IMR-90 (cell line): ENCODE measurements at regions not wholly inside any gene's neighbourhood (a gene's known extent, or its start where the extent isn't known, plus 50 kb on each side); places are given as distances from the start of the nearest gene placed in this dataset.

ENCODE experiments used
- ATAC-seq: fragments of 200-7000 bp; cut with Tn5 transposase; 2 replicates; pipeline ENCODE4 v1.9.1; 2020; ENCODE audit warnings: low read depth, mild to moderate bottlenecking, moderate library complexity
- BruUV-seq: library from RNA; stranded (reverse); fragments of 400-500 nt; replicated peaks from 2 replicates; lab custom pipeline; 2021; lab: Mats Ljungman, UMichigan
- CTCF ChIA-PET: fragments of 300-600 bp; formaldehyde crosslinking; extraction: SDS; loops from one replicate; lab custom pipeline; 2021; ENCODE audit warnings: antibody characterized with exemption; lab: Yijun Ruan, JAX
- POLR2A ChIA-PET: fragments of 300-600 bp; sonication (Branson Sonifier 250); formaldehyde crosslinking; loops from one replicate; lab custom pipeline; 2022; ENCODE audit warnings: antibody characterized with exemption; ENCODE audit not compliant: unreplicated experiment; lab: Charles Lee
- DNase-seq: peaks from one replicate; pipeline ENCODE4 v3.0.0; 2013
- H2AFZ ChIP-seq: replicated peaks from 2 replicates; pipeline ENCODE3; 2013; ENCODE audit warnings: low read length, mild to moderate bottlenecking; ENCODE audit not compliant: poor library complexity
- H2AK5ac ChIP-seq: 2 replicates; pipeline ENCODE4 v1.6.1; 2013; ENCODE audit warnings: low read depth, low read length, inconsistent platforms
- H2AK9ac ChIP-seq: replicated peaks from 2 replicates; pipeline ENCODE3; 2013; ENCODE audit warnings: mild to moderate bottlenecking, low read depth, low read length, moderate library complexity; ENCODE audit not compliant: poor library complexity
- H2BK120ac ChIP-seq: 2 replicates; pipeline ENCODE4 v1.6.1; 2013; ENCODE audit warnings: low read depth, low read length, inconsistent platforms
- H2BK15ac ChIP-seq: 3 replicates; pipeline ENCODE4 v1.6.1; 2013; ENCODE audit warnings: low read depth, low read length, inconsistent platforms
- H2BK20ac ChIP-seq: 2 replicates; pipeline ENCODE4 v1.6.1; 2013; ENCODE audit warnings: low read depth, mild to moderate bottlenecking, inconsistent platforms, low read length, moderate library complexity
- H2BK5ac ChIP-seq: 2 replicates; pipeline ENCODE4 v1.6.1; 2013; ENCODE audit warnings: mild to moderate bottlenecking, low read depth, low read length, inconsistent platforms; ENCODE audit not compliant: poor library complexity, severe bottlenecking
- H3K14ac ChIP-seq: replicated peaks from 2 replicates; pipeline ENCODE4 v1.6.1; 2013; ENCODE audit warnings: low read depth, low read length, inconsistent platforms
- H3K18ac ChIP-seq: 2 replicates; pipeline ENCODE4 v1.6.1; 2013; ENCODE audit warnings: low read depth, low read length, control low read depth
- H3K23ac ChIP-seq: 2 replicates; pipeline ENCODE4 v1.6.1; 2013; ENCODE audit warnings: low read depth, low read length, inconsistent platforms
- H3K27ac ChIP-seq: 2 replicates; pipeline ENCODE4 v1.5.1; 2013; ENCODE audit warnings: mild to moderate bottlenecking, control low read depth, low read length; ENCODE audit not compliant: insufficient read depth
- H3K27me3 ChIP-seq: 2 replicates; pipeline ENCODE4 v1.6.1; 2013; ENCODE audit warnings: low read length; ENCODE audit not compliant: control insufficient read depth, insufficient read depth
- H3K36me3 ChIP-seq: 2 replicates; pipeline ENCODE4 v1.6.1; 2013; ENCODE audit warnings: low read length, mixed read lengths; ENCODE audit not compliant: control insufficient read depth, insufficient read depth
- H3K4ac ChIP-seq: 2 replicates; pipeline ENCODE4 v1.6.1; 2013; ENCODE audit warnings: low read depth, low read length, inconsistent platforms
- H3K4me1 ChIP-seq: 2 replicates; pipeline ENCODE4 v1.6.1; 2013; ENCODE audit warnings: low read length, mixed read lengths; ENCODE audit not compliant: control insufficient read depth, insufficient read depth
- H3K4me2 ChIP-seq: 2 replicates; pipeline ENCODE4 v1.6.1; 2013; ENCODE audit warnings: low read depth, mild to moderate bottlenecking, control low read depth, low read length, moderate library complexity
- H3K4me3 ChIP-seq: 2 replicates; pipeline ENCODE4 v1.5.1; 2013; ENCODE audit warnings: low read depth, mild to moderate bottlenecking, control low read depth, low read length, moderate library complexity; ENCODE audit not compliant: insufficient read depth
- H3K56ac ChIP-seq: 2 replicates; pipeline ENCODE4 v1.6.1; 2013; ENCODE audit warnings: low read length, inconsistent platforms; ENCODE audit not compliant: insufficient read depth; ENCODE audit errors: extremely low read depth
- H3K79me1 ChIP-seq, 2 experiments: 2 replicates each; pipeline ENCODE4 v1.6.1; 2013; ENCODE audit warnings: low read length in 2 of 2, inconsistent platforms in 1 of 2, low read depth in 1 of 2
- H3K9ac ChIP-seq: 2 replicates; pipeline ENCODE4 v1.6.1; 2013; ENCODE audit warnings: low read depth, low read length, control low read depth
- H3K9me1 ChIP-seq: 2 replicates; pipeline ENCODE4 v1.6.1; 2013; ENCODE audit warnings: low read length, inconsistent platforms; ENCODE audit not compliant: insufficient read depth
- H3K9me3 ChIP-seq: 2 replicates; pipeline ENCODE4 v1.6.1; 2013; ENCODE audit warnings: low read length; ENCODE audit not compliant: control insufficient read depth, insufficient read depth
- H4K20me1 ChIP-seq: 2 replicates; pipeline ENCODE4 v1.6.1; 2013; ENCODE audit warnings: low read length, inconsistent platforms; ENCODE audit not compliant: insufficient read depth
- H4K5ac ChIP-seq: 2 replicates; pipeline ENCODE4 v1.6.1; 2013; ENCODE audit warnings: mild to moderate bottlenecking, low read depth, low read length, control low read depth
- H4K8ac ChIP-seq, 2 experiments: 2 replicates each; pipeline ENCODE4 v1.6.1; 2013; ENCODE audit warnings: low read depth in 2 of 2, low read length in 2 of 2, control low read depth in 1 of 2, inconsistent platforms in 1 of 2
- H4K91ac ChIP-seq: 2 replicates; pipeline ENCODE4 v1.6.1; 2013; ENCODE audit warnings: low read depth, low read length, inconsistent platforms; ENCODE audit not compliant: insufficient read depth
- BHLHE40 ChIP-seq: fragments of 150-350 bp; IDR thresholded peaks from 2 replicates; pipeline ENCODE4 v1.6.1; 2016; ENCODE audit warnings: mild to moderate bottlenecking, low read depth, low read length
- CEBPB ChIP-seq: IDR thresholded peaks from 2 replicates; pipeline ENCODE4 v1.6.1; 2012; ENCODE audit warnings: low read depth, low read length, improper control_type of control experiment
- CHD1 ChIP-seq: IDR thresholded peaks from 2 replicates; pipeline ENCODE4 v1.6.1; 2012; ENCODE audit warnings: low read depth, low read length, improper control_type of control experiment
- CTCF ChIP-seq: conservative IDR thresholded peaks from 2 replicates; pipeline ENCODE4 v1.5.1; 2012; ENCODE audit warnings: mild to moderate bottlenecking, low read depth, low read length, improper control_type of control experiment
- ELK1 ChIP-seq: fragments of 150-350 bp; IDR thresholded peaks from 2 replicates; pipeline ENCODE4 v1.6.1; 2016; ENCODE audit warnings: low read depth, mild to moderate bottlenecking, low read length, moderate library complexity, borderline replicate concordance
- FOS ChIP-seq: fragments of 150-350 bp; IDR thresholded peaks from 2 replicates; pipeline ENCODE4 v1.6.1; 2016; ENCODE audit warnings: low read depth, low read length
- MAFK ChIP-seq: IDR thresholded peaks from 2 replicates; pipeline ENCODE4 v1.6.1; 2012; ENCODE audit warnings: low read depth, low read length, improper control_type of control experiment
- MAZ ChIP-seq: IDR thresholded peaks from 2 replicates; pipeline ENCODE4 v1.6.1; 2012; ENCODE audit warnings: low read depth, mild to moderate bottlenecking, low read length, improper control_type of control experiment, moderate library complexity, borderline replicate concordance
- MXI1 ChIP-seq: IDR thresholded peaks from 2 replicates; pipeline ENCODE4 v1.6.1; 2012; ENCODE audit warnings: low read depth, mild to moderate bottlenecking, low read length, moderate library complexity, borderline replicate concordance
- NFE2L2 ChIP-seq: fragments of 150-350 bp; IDR thresholded peaks from 2 replicates; pipeline ENCODE4 v1.6.1; 2016; ENCODE audit warnings: low read depth, mild to moderate bottlenecking, low read length
- POLR2A ChIP-seq: IDR thresholded peaks from 2 replicates; pipeline ENCODE4 v1.6.1; 2012; ENCODE audit warnings: mild to moderate bottlenecking, low read depth, low read length
- RAD21 ChIP-seq: IDR thresholded peaks from 2 replicates; pipeline ENCODE4 v1.6.1; 2012; ENCODE audit warnings: low read length, improper control_type of control experiment
- RCOR1 ChIP-seq: IDR thresholded peaks from 2 replicates; pipeline ENCODE4 v1.6.1; 2012; ENCODE audit warnings: mild to moderate bottlenecking, low read length, improper control_type of control experiment; ENCODE audit not compliant: insufficient replicate concordance
- RFX5 ChIP-seq: IDR thresholded peaks from 2 replicates; pipeline ENCODE4 v1.8.0; 2012; ENCODE audit warnings: low read depth, mild to moderate bottlenecking, low read length, moderate library complexity
- SMC3 ChIP-seq: fragments of 150-350 bp; IDR thresholded peaks from 2 replicates; pipeline ENCODE4 v1.6.1; 2016; ENCODE audit warnings: low read depth, mild to moderate bottlenecking, antibody characterized with exemption, low read length, moderate library complexity
- USF2 ChIP-seq: fragments of 150-350 bp; IDR thresholded peaks from 2 replicates; pipeline ENCODE4 v1.6.1; 2017; ENCODE audit warnings: mild to moderate bottlenecking, antibody characterized with exemption, low read length, low read depth
- WGBS, 2 experiments: methylation state at CpG; one replicate each; pipeline versions ENCODE4 v1.1.5 to v1.1.7; 2013; ENCODE audit warnings: missing lambda C conversion rate in 2 of 2; ENCODE audit not compliant: insufficient read length in 1 of 2; ENCODE audit errors: extremely low coverage in 2 of 2; 5-methylcytosine and 5-hydroxymethylcytosine counted together
- dilution Hi-C: fragments of 300-500 bp; cut with HindIII; formaldehyde crosslinking; loops from one replicate; pipeline ENCODE4 v1.14.3; 2018; ENCODE audit warnings: low sequenced_read_pairs; ENCODE audit not compliant: unreplicated experiment
- in situ Hi-C: fragments of 300-500 bp; cut with MboI; formaldehyde crosslinking; loops from 3 replicates; pipeline ENCODE4 v1.14.3; 2019; ENCODE audit warnings: low sequenced_read_pairs, inconsistent platforms, mixed read lengths
- intact Hi-C: fragments of 100-400 bp; cut with micrococcal nuclease; formaldehyde crosslinking; loops from 2 replicates; pipeline ENCODE4 v1.10.0; 2022

GRCh38 chr4:126230269-126230668, 915.5 kb downstream of the FAT4 start:
- Histone ChIP-seq H3K9me1 (no peaks in the 10 kb centered on the region), H3K27ac (no peak overlapping the region), H3K4me1 (no peaks in the 10 kb centered on the region), H2AK5ac (no peak overlapping the region), H2BK15ac (no peak overlapping the region), H4K91ac (no peak overlapping the region), H2BK5ac (no peak overlapping the region), H2AFZ (no peak overlapping the region), H2BK20ac (no peak overlapping the region), H3K23ac (no peak overlapping the region), H3K14ac (no peak overlapping the region), H2AK9ac (no peak overlapping the region), H4K8ac (no peak overlapping the region), H3K4me2 (no peak overlapping the region), H2BK120ac (no peak overlapping the region), H4K20me1 (no peaks in the 10 kb centered on the region), H3K18ac (no peak overlapping the region), H4K5ac (no peak overlapping the region), H3K9me3 (no peaks in the 10 kb centered on the region), H3K56ac (no peak overlapping the region), H3K4ac (no peak overlapping the region), H3K79me1 (no peaks in the 10 kb centered on the region), H3K4me3 (no peak overlapping the region), H3K9ac (no peak overlapping the region), H3K27me3 (no peaks in the 10 kb centered on the region), H3K36me3 (no peaks in the 10 kb centered on the region)
- POLR2A ChIA-PET, result no interaction called here
- WGBS, 2 experiments, result no CpG with 5 or more reads among the region's 1 CpG
- CTCF ChIA-PET, result interaction anchor here (1.4 kb wide), 1 partner anchor 353 kb away, joined by 3 read pairs; no protein-coding TSS in a partner anchor
- no TSS peak for BruUV-seq
- TF ChIP-seq SMC3 (no peak), FOS (no peak), NFE2L2 (no peak), USF2 (no peak), CHD1 (no peak), POLR2A (no peak), MAZ (no peak), CEBPB (no peak), CTCF (no peak), BHLHE40 (no peak), RFX5 (no peak), RCOR1 (no peak), MAFK (no peak), MXI1 (no peak), RAD21 (no peak), ELK1 (no peak)
- ATAC-seq (no peak), DNase-seq (no peak)
- dilution Hi-C loops (no loop called here), intact Hi-C loops (no loop called here), in situ Hi-C loops (loop anchor here (25.0 kb wide), 1 partner anchor 918 kb away; the partner anchor contains the start of gene FAT4)
